ENCODE measurements at regions not wholly inside any gene's neighbourhood (a gene's known extent, or its start where the extent isn't known, plus 50 kb on each side); places are given as distances from the start of the nearest gene placed in this dataset.

GRCh38 chr10:131591936-131592335 is 280.4 kb upstream of the TCERG1L start:
- no peak for TF ChIP-seq POLR2AphosphoS5 (IDR thresholded peaks at IDR 0.05)
- TF ChIP-seq CTCF (IDR thresholded peaks at IDR 0.05), result no peak

All from suprapubic skin (tissue), 3 donors.